MG63 (cell line): ENCODE measurements at regions not wholly inside any gene's neighbourhood (a gene's known extent, or its start where the extent isn't known, plus 50 kb on each side); places are given as distances from the start of the nearest gene placed in this dataset.
A peak's percentile ranks its signal among the peaks of the same experiment; 100 is the strongest.

Experiments used
- DNase-seq: peaks from one replicate; pipeline ENCODE4 v3.0.0-alpha.2; 2020
- H3K27me3 ChIP-seq: fragments of 250-450 bp; sonication (Bioruptor Pico); 2 replicates; pipeline ENCODE4 v1.5.1; 2020; ENCODE audit warnings: mild to moderate bottlenecking, moderate library complexity
- H3K36me3 ChIP-seq: fragments of 250-450 bp; sonication (Bioruptor Pico); 2 replicates; pipeline ENCODE4 v1.5.1; 2020; ENCODE audit warnings: mild to moderate bottlenecking, moderate library complexity
- H3K4me3 ChIP-seq: fragments of 250-450 bp; sonication (Bioruptor Pico); 2 replicates; pipeline ENCODE4 v1.5.1; 2020; ENCODE audit warnings: mild to moderate bottlenecking, moderate library complexity
- H3K9me3 ChIP-seq: fragments of 250-450 bp; sonication (Bioruptor Pico); 2 replicates; pipeline ENCODE4 v1.5.1; 2020; ENCODE audit warnings: mild to moderate bottlenecking, moderate library complexity

- Histone ChIP-seq H3K27me3 (no peaks in the 10 kb centered on the region), H3K4me3 (no peak overlapping the region), H3K36me3 (no peaks in the 10 kb centered on the region), H3K9me3 (no peaks in the 10 kb centered on the region)
- DNase-seq: no peak
These were observed 85.8 kb upstream of the CACNA2D3 start for GRCh38 chr3:54036543-54036942.

GRCh38 chr3:54034971-54035370 is 87.4 kb upstream of the CACNA2D3 start:
- DNase-seq: no peak

GRCh38 chr3:54033761-54034160 is 88.6 kb upstream of the CACNA2D3 start:
- no peaks in the 10 kb centered on the region for H3K36me3 ChIP-seq
- H3K9me3 ChIP-seq: no peaks in the 10 kb centered on the region
- DNase-seq: no peak
- no peaks in the 10 kb centered on the region for H3K27me3 ChIP-seq
- no peak overlapping the region for H3K4me3 ChIP-seq

More at GRCh38 chr3:54034971-54035370, 87.4 kb upstream of the CACNA2D3 start:
- H3K27me3 ChIP-seq: no peaks in the 10 kb centered on the region
- H3K36me3 ChIP-seq: no peaks in the 10 kb centered on the region
- H3K4me3 ChIP-seq: no peak overlapping the region
- H3K9me3 ChIP-seq: no peaks in the 10 kb centered on the region

GRCh38 chr3:54032598-54032997 is 89.8 kb upstream of the CACNA2D3 start:
- no peak for DNase-seq
- no peaks in the 10 kb centered on the region for H3K36me3 ChIP-seq
- no peak overlapping the region for H3K4me3 ChIP-seq
- no peaks in the 10 kb centered on the region for H3K9me3 ChIP-seq
- H3K27me3 ChIP-seq: no peaks in the 10 kb centered on the region

GRCh38 chr3:54028372-54028771 is 94.0 kb upstream of the CACNA2D3 start:
- Histone ChIP-seq H3K4me3 (no peak overlapping the region), H3K36me3 (no peaks in the 10 kb centered on the region), H3K27me3 (no peaks in the 10 kb centered on the region), H3K9me3 (no peaks in the 10 kb centered on the region)
- no peak for DNase-seq

- DNase-seq: no peak
- Histone ChIP-seq H3K4me3 (no peak overlapping the region), H3K36me3 (no peaks in the 10 kb centered on the region), H3K9me3 (no peaks in the 10 kb centered on the region), H3K27me3 (no peaks in the 10 kb centered on the region)
These were observed 95.8 kb upstream of the CACNA2D3 start for GRCh38 chr3:54026543-54026942.

GRCh38 chr3:54021071-54021470 is 101.3 kb upstream of the CACNA2D3 start:
- H3K27me3 ChIP-seq: no peaks in the 10 kb centered on the region
- no peak overlapping the region for H3K4me3 ChIP-seq
- H3K36me3 ChIP-seq: no peaks in the 10 kb centered on the region
- no peak for DNase-seq
- H3K9me3 ChIP-seq: no peaks in the 10 kb centered on the region

- H3K36me3 ChIP-seq: no peaks in the 10 kb centered on the region
- no peak for DNase-seq
- H3K4me3 ChIP-seq: no peak overlapping the region
- H3K9me3 ChIP-seq: no peaks in the 10 kb centered on the region
- H3K27me3 ChIP-seq: no peaks in the 10 kb centered on the region
These were observed 101.9 kb upstream of the CACNA2D3 start for GRCh38 chr3:54020436-54020835.

- Histone ChIP-seq H3K9me3 (no peaks in the 10 kb centered on the region), H3K4me3 (no peak overlapping the region), H3K36me3 (no peaks in the 10 kb centered on the region), H3K27me3 (no peaks in the 10 kb centered on the region)
- no peak for DNase-seq
These were observed 108.3 kb upstream of the CACNA2D3 start for GRCh38 chr3:54014067-54014466.

- no peaks in the 10 kb centered on the region for H3K27me3 ChIP-seq
- DNase-seq: no peak
- H3K4me3 ChIP-seq: no peak overlapping the region
- no peaks in the 10 kb centered on the region for H3K9me3 ChIP-seq
- H3K36me3 ChIP-seq: no peaks in the 10 kb centered on the region
These were observed 113.6 kb upstream of the CACNA2D3 start for GRCh38 chr3:54008744-54009143.

GRCh38 chr3:54008099-54008498 is 114.3 kb upstream of the CACNA2D3 start:
- no peaks in the 10 kb centered on the region for H3K9me3 ChIP-seq
- H3K36me3 ChIP-seq: no peaks in the 10 kb centered on the region
- H3K4me3 ChIP-seq: no peak overlapping the region
- no peaks in the 10 kb centered on the region for H3K27me3 ChIP-seq
- DNase-seq: no peak

- no peaks in the 10 kb centered on the region for H3K9me3 ChIP-seq
- H3K27me3 ChIP-seq: no peaks in the 10 kb centered on the region
- no peaks in the 10 kb centered on the region for H3K36me3 ChIP-seq
- no peak for DNase-seq
- no peak overlapping the region for H3K4me3 ChIP-seq
These were observed 112.7 kb upstream of the SELENOK start for GRCh38 chr3:54004335-54004734.

- Histone ChIP-seq H3K36me3 (no peaks in the 10 kb centered on the region), H3K4me3 (no peak overlapping the region), H3K27me3 (no peaks in the 10 kb centered on the region), H3K9me3 (no peaks in the 10 kb centered on the region)
- DNase-seq: no peak
These were observed 111.5 kb upstream of the SELENOK start for GRCh38 chr3:54003136-54003535.

GRCh38 chr3:53999725-54000124 is 108.1 kb upstream of the SELENOK start:
- H3K9me3 ChIP-seq: no peaks in the 10 kb centered on the region
- DNase-seq: no peak

GRCh38 chr3:53998980-53999379 is 107.3 kb upstream of the SELENOK start:
- Histone ChIP-seq H3K9me3 (no peaks in the 10 kb centered on the region), H3K36me3 (no peaks in the 10 kb centered on the region), H3K4me3 (no peak overlapping the region), H3K27me3 (no peaks in the 10 kb centered on the region)
- DNase-seq: no peak

More at GRCh38 chr3:53999725-54000124, 108.1 kb upstream of the SELENOK start:
- no peaks in the 10 kb centered on the region for H3K36me3 ChIP-seq
- H3K27me3 ChIP-seq: no peaks in the 10 kb centered on the region
- H3K4me3 ChIP-seq: no peak overlapping the region

GRCh38 chr3:53997476-53997875 is 105.8 kb upstream of the SELENOK start:
- Histone ChIP-seq H3K36me3 (no peaks in the 10 kb centered on the region), H3K9me3 (no peaks in the 10 kb centered on the region), H3K4me3 (no peak overlapping the region), H3K27me3 (no peaks in the 10 kb centered on the region)
- no peak for DNase-seq

- DNase-seq: no peak
- Histone ChIP-seq H3K4me3 (no peak overlapping the region), H3K9me3 (0 out of 2 replicates have a peak, but pooled peaks cover 2% of the 10 kb centered on the region), H3K36me3 (no peaks in the 10 kb centered on the region), H3K27me3 (no peaks in the 10 kb centered on the region)
These were observed 104.6 kb upstream of the SELENOK start for GRCh38 chr3:53996141-53996874.

- no peak overlapping the region for H3K4me3 ChIP-seq
- DNase-seq: peak; percentile 47
These were observed 103.4 kb upstream of the SELENOK start for GRCh38 chr3:53994986-53995603.

More at GRCh38 chr3:53994986-53995603, 103.4 kb upstream of the SELENOK start:
- Histone ChIP-seq H3K36me3 (no peaks in the 10 kb centered on the region), H3K9me3 (0 out of 2 replicates have a peak, but pooled peaks cover 2% of the 10 kb centered on the region), H3K27me3 (no peaks in the 10 kb centered on the region)
